H1 (cell line): ENCODE measurements at regions not wholly inside any gene's neighbourhood (a gene's known extent, or its start where the extent isn't known, plus 50 kb on each side); places are given as distances from the start of the nearest gene placed in this dataset.

ENCODE experiments used
- CTCF ChIA-PET: fragments of 300-600 bp; sonication (Branson Sonifier 250); formaldehyde crosslinking; loops from one replicate; lab custom pipeline; 2021; ENCODE audit not compliant: partially characterized antibody; lab: Charles Lee
- POLR2A ChIA-PET: fragments of 300-600 bp; sonication (Branson Sonifier 250); formaldehyde crosslinking; loops from one replicate; lab custom pipeline; 2021; ENCODE audit warnings: inconsistent platforms; ENCODE audit not compliant: partially characterized antibody; lab: Charles Lee
- DNase-seq, 2 experiments: peaks; one replicate each; pipeline versions ENCODE4 v3.0.0 to v3.0.0-alpha.2; 2010 to 2022; ENCODE audit warnings: low spot score in 2 of 2, low read depth in 1 of 2, mixed read lengths in 1 of 2
- FAIRE-seq: peaks from 2 replicates; lab custom pipeline; 2011; peaks lifted over from hg19 to GRCh38; lab: Jason Lieb, UNC
- H2AFZ ChIP-seq: 2 replicates; pipeline ENCODE4 v1.8.1; 2012; ENCODE audit warnings: low read length, inconsistent platforms
- H2AK5ac ChIP-seq: 2 replicates; pipeline ENCODE4 v1.6.1; 2013; ENCODE audit warnings: low read depth, low read length
- H2BK120ac ChIP-seq: replicated peaks from 2 replicates; pipeline ENCODE3; 2013; ENCODE audit warnings: low read depth, low read length, inconsistent platforms
- H2BK12ac ChIP-seq: 2 replicates; pipeline ENCODE4 v1.6.1; 2013; ENCODE audit warnings: low read depth, low read length
- H2BK15ac ChIP-seq: 2 replicates; pipeline ENCODE4 v1.6.1; 2013; ENCODE audit warnings: low read length
- H2BK20ac ChIP-seq: 2 replicates; pipeline ENCODE4 v1.6.1; 2013; ENCODE audit warnings: low read length
- H2BK5ac ChIP-seq: 2 replicates; pipeline ENCODE4 v1.6.1; 2013; ENCODE audit warnings: low read depth, low read length
- H3K14ac ChIP-seq: 2 replicates; pipeline ENCODE4 v1.6.1; 2013; ENCODE audit warnings: inconsistent platforms; ENCODE audit not compliant: insufficient read length
- H3K18ac ChIP-seq: 2 replicates; pipeline ENCODE4 v1.6.1; 2013; ENCODE audit warnings: low read length; ENCODE audit errors: extremely low read depth
- H3K23ac ChIP-seq: 2 replicates; pipeline ENCODE4 v1.6.1; 2013; ENCODE audit warnings: inconsistent platforms; ENCODE audit not compliant: insufficient read length
- H3K23me2 ChIP-seq: 2 replicates; pipeline ENCODE4 v1.6.1; 2013; ENCODE audit warnings: low read depth, low read length
- H3K27ac ChIP-seq: 2 replicates; pipeline ENCODE4 v1.6.1; 2011; ENCODE audit warnings: low read depth, low read length, inconsistent platforms
- H3K27me3 ChIP-seq, 4 experiments: replicated peaks in 1 of 4; 1 replicate in 1 of 4; 2 replicates in 3 of 4; pipeline versions ENCODE4 v1.6.1 to v1.8.1; 2011 to 2013; ENCODE audit warnings: low read length in 3 of 4, mild to moderate bottlenecking in 3 of 4, inconsistent platforms in 2 of 4, mixed read lengths in 2 of 4, moderate library complexity in 1 of 4; ENCODE audit not compliant: control insufficient read depth in 3 of 4, insufficient read depth in 3 of 4; ENCODE audit errors: extremely low read depth in 1 of 4
- H3K36me3 ChIP-seq, 4 experiments: 2 replicates each; pipeline versions ENCODE4 v1.6.1 to v1.8.1; 2011 to 2013; ENCODE audit warnings: mild to moderate bottlenecking in 4 of 4, low read length in 3 of 4, moderate library complexity in 2 of 4, control low read depth in 1 of 4, inconsistent platforms in 1 of 4; ENCODE audit not compliant: insufficient read depth in 4 of 4, control insufficient read depth in 2 of 4
- H3K4ac ChIP-seq: replicated peaks from 2 replicates; pipeline ENCODE3; 2013; ENCODE audit warnings: low read length, low read depth, mixed read lengths, inconsistent platforms; ENCODE audit not compliant: insufficient read length
- H3K4me1 ChIP-seq, 4 experiments: replicated peaks in 1 of 4; 1 replicate in 1 of 4; 2 replicates in 3 of 4; pipeline versions ENCODE4 v1.6.1 to v1.8.1; 2011 to 2013; ENCODE audit warnings: low read length in 3 of 4, inconsistent platforms in 2 of 4, mixed read lengths in 1 of 4; ENCODE audit not compliant: insufficient read depth in 4 of 4, control insufficient read depth in 3 of 4
- H3K4me2 ChIP-seq, 2 experiments: 2 replicates each; pipeline versions ENCODE4 v1.6.1 to v1.8.1; 2011 to 2013; ENCODE audit warnings: low read depth in 2 of 2, low read length in 2 of 2, control low read depth in 1 of 2, inconsistent platforms in 1 of 2, mild to moderate bottlenecking in 1 of 2; ENCODE audit not compliant: insufficient read depth in 1 of 2
- H3K4me3 ChIP-seq, 4 experiments: fragments of 200-600, 300-600 bp in 1 of 4; sonication (generic), shearing (Covaris generic), sonication (Bioruptor Twin) in 1 of 4; 2 replicates each; pipeline versions ENCODE4 v1.5.1 to v1.8.1; 2011 to 2016; ENCODE audit warnings: low read length in 4 of 4, low read depth in 3 of 4, control low read depth in 2 of 4, inconsistent platforms in 2 of 4, mild to moderate bottlenecking in 2 of 4, mixed read lengths in 1 of 4, moderate library complexity in 1 of 4; ENCODE audit not compliant: insufficient read depth in 2 of 4; ENCODE audit errors: extremely low read depth in 1 of 4
- H3K56ac ChIP-seq: replicated peaks from 2 replicates; pipeline ENCODE3; 2013; ENCODE audit warnings: low read depth, mild to moderate bottlenecking, mixed read lengths, low read length, inconsistent platforms; ENCODE audit not compliant: insufficient read length
- H3K79me1 ChIP-seq: 2 replicates; pipeline ENCODE4 v1.6.1; 2013; ENCODE audit warnings: low read depth, low read length, control low read depth
- H3K79me2 ChIP-seq, 2 experiments: 2 replicates each; pipeline versions ENCODE4 v1.6.1 to v1.8.1; 2012 to 2013; ENCODE audit warnings: low read length in 2 of 2, mild to moderate bottlenecking in 2 of 2, inconsistent platforms in 1 of 2; ENCODE audit not compliant: insufficient read depth in 2 of 2, control insufficient read depth in 1 of 2
- H3K9ac ChIP-seq, 4 experiments: replicated peaks in 1 of 4; 1 replicate in 1 of 4; 2 replicates in 3 of 4; pipeline versions ENCODE4 v1.6.1 to v1.8.1; 2011 to 2013; ENCODE audit warnings: low read depth in 3 of 4, low read length in 3 of 4, control low read depth in 2 of 4, mild to moderate bottlenecking in 2 of 4, moderate library complexity in 2 of 4, inconsistent platforms in 1 of 4; ENCODE audit errors: extremely low read depth in 1 of 4
- H3K9me3 ChIP-seq, 2 experiments: 2 replicates each; pipeline versions ENCODE4 v1.6.1 to v1.8.1; 2012 to 2013; ENCODE audit warnings: mild to moderate bottlenecking in 2 of 2, moderate library complexity in 2 of 2, control low read depth in 1 of 2, inconsistent platforms in 1 of 2, low read depth in 1 of 2, low read length in 1 of 2, mixed read lengths in 1 of 2; ENCODE audit not compliant: insufficient read depth in 2 of 2
- H4K20me1 ChIP-seq, 2 experiments: replicated peaks in 1 of 2; 2 replicates each; pipeline versions ENCODE3 to v1.8.1; 2011 to 2013; ENCODE audit warnings: inconsistent platforms in 2 of 2, low read length in 2 of 2, mild to moderate bottlenecking in 1 of 2; ENCODE audit not compliant: insufficient read depth in 2 of 2, control insufficient read depth in 1 of 2
- H4K5ac ChIP-seq: 2 replicates; pipeline ENCODE4 v1.6.1; 2013; ENCODE audit warnings: low read length, low read depth, mixed read lengths, inconsistent platforms; ENCODE audit not compliant: insufficient read length
- H4K8ac ChIP-seq: 2 replicates; pipeline ENCODE4 v1.8.0; 2013; ENCODE audit warnings: mild to moderate bottlenecking, moderate library complexity, low read length, inconsistent platforms; ENCODE audit not compliant: insufficient read depth; ENCODE audit errors: extremely low read depth
- H4K91ac ChIP-seq: replicated peaks from 2 replicates; pipeline ENCODE3; 2013; ENCODE audit warnings: low read length, mixed read lengths, inconsistent platforms; ENCODE audit not compliant: insufficient read length
- ASH2L ChIP-seq: fragments of 200-600, 300-600 bp; sonication (generic); IDR thresholded peaks from one replicate; pipeline ENCODE4 v1.7.1; 2017; ENCODE audit warnings: low read length
- ATF3 ChIP-seq: IDR thresholded peaks from 2 replicates; pipeline ENCODE4 v1.6.1; 2011; ENCODE audit warnings: low read depth, mild to moderate bottlenecking, low read length; ENCODE audit not compliant: insufficient read depth
- BRCA1 ChIP-seq: IDR thresholded peaks from 2 replicates; pipeline ENCODE4 v1.6.1; 2012; ENCODE audit warnings: low read depth, low read length, improper control_type of control experiment
- CBX8 ChIP-seq: fragments of 300-800, 300-1000 bp; sonication (generic); IDR thresholded peaks from 2 replicates; pipeline ENCODE4 v1.7.1; 2016; ENCODE audit warnings: low read depth, low read length, borderline replicate concordance
- CREB1 ChIP-seq: IDR thresholded peaks from 2 replicates; pipeline ENCODE4 v1.6.1; 2012; ENCODE audit warnings: inconsistent platforms
- JUND ChIP-seq: IDR thresholded peaks from 2 replicates; pipeline ENCODE4 v1.6.1; 2011; ENCODE audit warnings: mild to moderate bottlenecking, improper control_type of control experiment, low read length
- KDM4A ChIP-seq: IDR thresholded peaks from one replicate; pipeline ENCODE4 v1.7.1; 2012; ENCODE audit warnings: low read depth, mild to moderate bottlenecking, moderate library complexity, low read length, inconsistent platforms; ENCODE audit not compliant: severe bottlenecking
- MAFK ChIP-seq: IDR thresholded peaks from 2 replicates; pipeline ENCODE4 v1.6.1; 2012; ENCODE audit warnings: low read depth, mild to moderate bottlenecking, improper control_type of control experiment, low read length
- MAX ChIP-seq: IDR thresholded peaks from 2 replicates; pipeline ENCODE4 v1.6.1; 2012; ENCODE audit warnings: inconsistent platforms
- NRF1 ChIP-seq: IDR thresholded peaks from 2 replicates; pipeline ENCODE4 v1.6.1; 2011; ENCODE audit warnings: mild to moderate bottlenecking, low read depth, low read length, improper control_type of control experiment
- SP1 ChIP-seq: IDR thresholded peaks from 2 replicates; pipeline ENCODE4 v1.6.1; 2011; ENCODE audit warnings: low read depth, low read length
- SP2 ChIP-seq: IDR thresholded peaks from 2 replicates; pipeline ENCODE4 v1.6.1; 2012; ENCODE audit warnings: mild to moderate bottlenecking, low read length, inconsistent platforms
- YY1 ChIP-seq: IDR thresholded peaks from 2 replicates; pipeline ENCODE4 v1.6.1; 2011; ENCODE audit warnings: low read depth, mild to moderate bottlenecking, low read length
- WGBS, 2 experiments: shearing (Covaris generic) in 1 of 2; methylation state at CpG; one replicate each; pipeline versions ENCODE4 v1.1.6 to v1.1.7; 2013 to 2015; ENCODE audit warnings: low lambda C conversion rate in 2 of 2, mixed read lengths in 2 of 2, inconsistent platforms in 1 of 2, low coverage in 1 of 2, missing lambda C conversion rate in 1 of 2; ENCODE audit not compliant: insufficient replicate concordance in 2 of 2, insufficient coverage in 1 of 2, insufficient read length in 1 of 2; ENCODE audit errors: extremely low coverage in 1 of 2, missing lambda C conversion rate in 1 of 2; 5-methylcytosine and 5-hydroxymethylcytosine counted together

GRCh38 chrX:39605183-39605582, 492.6 kb downstream of the BCOR start:
- no peak for DNase-seq
- Histone ChIP-seq H2AK5ac (no peak overlapping the region), H2BK5ac (no peak overlapping the region), H4K91ac (no peak overlapping the region), H4K8ac (no peak overlapping the region), H3K4me1 (peaks cover 0 to 5% (median 0%) of the 10 kb centered on the region in 4 experiments; a peak in 2 of 7 replicates), H4K20me1 (no peaks in the 10 kb centered on the region), H2AFZ (no peak overlapping the region), H3K79me1 (no peaks in the 10 kb centered on the region), H3K18ac (no peak overlapping the region; the same call in 1 of the 2 replicates), H3K4ac (no peak overlapping the region), H4K5ac (no peak overlapping the region), H3K9me3 (no peaks in the 10 kb centered on the region), H2BK15ac (no peak overlapping the region), H3K36me3 (no peaks in the 10 kb centered on the region), H3K14ac (no peak overlapping the region), H3K27me3 (no peaks in the 10 kb centered on the region), H3K4me3 (no peak overlapping the region), H3K23ac (no peak overlapping the region), H3K23me2 (no peaks in the 10 kb centered on the region), H3K27ac (no peak overlapping the region), H2BK12ac (no peak overlapping the region), H3K56ac (no peak overlapping the region), H2BK20ac (no peak overlapping the region), H2BK120ac (no peak overlapping the region), H3K79me2 (no peaks in the 10 kb centered on the region), H3K9ac (no peak overlapping the region), H3K4me2 (no peak overlapping the region)
- CTCF ChIA-PET: no interaction called here
- no peak for FAIRE-seq
- POLR2A ChIA-PET: no interaction called here
- WGBS, 2 experiments: 81% methylated on average over 2 of the region's 3 CpGs; no CpG with 5 or more reads in 1 of the 2 experiments
- TF ChIP-seq NRF1 (no peak), CBX8 (no peak), JUND (no peak), ASH2L (no peak), SP1 (no peak), BRCA1 (no peak), MAX (no peak), MAFK (no peak), ATF3 (no peak), KDM4A (no peak), CREB1 (no peak), SP2 (no peak), YY1 (no peak)
